Upper lobe of left lung (tissue), 4 donors: ENCODE measurements at regions not wholly inside any gene's neighbourhood (a gene's known extent, or its start where the extent isn't known, plus 50 kb on each side); places are given as distances from the start of the nearest gene placed in this dataset.

ENCODE experiments used
- EP300 ChIP-seq, 4 donors: sonication (generic); formaldehyde crosslinking; IDR thresholded peaks; one replicate each; pipeline ENCODE4 v1.5.1; 2017; ENCODE audit warnings: antibody characterized with exemption in 4 of 4, control low read depth in 2 of 4
- POLR2A ChIP-seq, 4 donors: fragments of 450-650 bp; IDR thresholded peaks; one replicate each; pipeline ENCODE4 v1.5.1; 2016 to 2017; ENCODE audit warnings: antibody characterized with exemption in 4 of 4, mild to moderate bottlenecking in 2 of 4
- TF ChIP-seq, protein P1 (sequence below), 6 experiments: fragments of 450-650 bp in 4 of 6; fragments of 200-600 bp in 2 of 6; sonication (generic) in 2 of 6; IDR thresholded peaks; one replicate each; pipeline ENCODE4 v1.5.1; 2016 to 2019; ENCODE audit warnings: antibody characterized with exemption in 6 of 6

DNA sequence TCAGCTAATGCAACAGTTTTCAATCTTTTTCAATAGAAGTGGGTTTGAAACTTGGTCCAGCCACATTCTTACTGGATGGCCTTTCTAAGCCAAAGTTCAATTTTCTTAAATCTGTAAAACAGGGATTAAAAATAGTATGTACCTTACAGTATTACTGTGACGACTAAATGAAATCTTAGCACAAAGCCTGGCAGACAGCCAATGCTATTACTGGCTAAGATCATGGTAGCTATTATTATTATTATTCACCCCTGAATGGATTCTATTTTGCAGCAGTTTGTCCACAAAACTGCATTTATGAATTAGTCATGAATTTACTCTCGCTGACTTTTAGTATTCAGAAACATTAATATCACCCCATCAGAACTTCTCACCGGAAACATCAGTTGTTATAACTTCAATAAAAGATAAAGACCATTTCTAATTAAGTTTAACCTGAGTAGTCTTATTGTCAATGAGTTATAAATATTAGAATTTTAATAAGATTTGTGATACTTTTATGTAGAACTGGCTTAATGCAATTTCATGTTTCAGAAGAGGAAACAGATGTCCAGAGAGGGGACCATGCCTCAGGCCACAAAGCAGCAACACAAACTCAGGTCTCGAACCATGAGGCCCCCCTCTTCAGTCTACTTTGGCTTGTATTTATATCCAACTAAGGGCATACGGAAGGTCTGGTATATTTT is 468.2 kb downstream of the ARHGEF28 start:
- TF ChIP-seq, protein P1, sequence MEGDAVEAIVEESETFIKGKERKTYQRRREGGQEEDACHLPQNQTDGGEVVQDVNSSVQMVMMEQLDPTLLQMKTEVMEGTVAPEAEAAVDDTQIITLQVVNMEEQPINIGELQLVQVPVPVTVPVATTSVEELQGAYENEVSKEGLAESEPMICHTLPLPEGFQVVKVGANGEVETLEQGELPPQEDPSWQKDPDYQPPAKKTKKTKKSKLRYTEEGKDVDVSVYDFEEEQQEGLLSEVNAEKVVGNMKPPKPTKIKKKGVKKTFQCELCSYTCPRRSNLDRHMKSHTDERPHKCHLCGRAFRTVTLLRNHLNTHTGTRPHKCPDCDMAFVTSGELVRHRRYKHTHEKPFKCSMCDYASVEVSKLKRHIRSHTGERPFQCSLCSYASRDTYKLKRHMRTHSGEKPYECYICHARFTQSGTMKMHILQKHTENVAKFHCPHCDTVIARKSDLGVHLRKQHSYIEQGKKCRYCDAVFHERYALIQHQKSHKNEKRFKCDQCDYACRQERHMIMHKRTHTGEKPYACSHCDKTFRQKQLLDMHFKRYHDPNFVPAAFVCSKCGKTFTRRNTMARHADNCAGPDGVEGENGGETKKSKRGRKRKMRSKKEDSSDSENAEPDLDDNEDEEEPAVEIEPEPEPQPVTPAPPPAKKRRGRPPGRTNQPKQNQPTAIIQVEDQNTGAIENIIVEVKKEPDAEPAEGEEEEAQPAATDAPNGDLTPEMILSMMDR (IDR thresholded peaks at IDR 0.05) = no peak
- TF ChIP-seq POLR2A (IDR thresholded peaks at IDR 0.05) (no peak), EP300 (IDR thresholded peaks at IDR 0.05) (no peak)
